GM23338 (cell line): ENCODE measurements at regions not wholly inside any gene's neighbourhood (a gene's known extent, or its start where the extent isn't known, plus 50 kb on each side); places are given as distances from the start of the nearest gene placed in this dataset.

Source experiments
- ATAC-seq: fragments of 200-7000 bp; cut with Tn5 transposase; 3 replicates; pipeline ENCODE4 v1.9.1; 2020
- DNase-seq: peaks from one replicate; pipeline ENCODE4 v3.0.0-alpha.2; 2015; ENCODE audit warnings: low spot score
- H2AFZ ChIP-seq: fragments of 200-600 bp; sonication (generic); 2 replicates; pipeline ENCODE4 v1.8.0; 2016; ENCODE audit warnings: antibody characterized with exemption, mild to moderate bottlenecking, moderate library complexity
- H3F3A ChIP-seq: fragments of 200-600 bp; sonication (generic); replicated peaks from 2 replicates; pipeline ENCODE4 v1.8.0; 2017; ENCODE audit warnings: antibody characterized with exemption, mixed run types, low read depth
- H3K27ac ChIP-seq: fragments of 200-600 bp; sonication (generic); 2 replicates; pipeline ENCODE4 v1.6.1; 2016; ENCODE audit warnings: low read depth
- H3K27me3 ChIP-seq: fragments of 200-600 bp; sonication (generic); 2 replicates; pipeline ENCODE4 v1.8.0; 2016; ENCODE audit warnings: mild to moderate bottlenecking, mixed run types, moderate library complexity; ENCODE audit not compliant: insufficient read depth
- H3K36me3 ChIP-seq: fragments of 200-600 bp; sonication (generic); 2 replicates; pipeline ENCODE4 v1.8.0; 2016; ENCODE audit warnings: mild to moderate bottlenecking; ENCODE audit not compliant: insufficient read depth
- H3K4me1 ChIP-seq: fragments of 200-600 bp; sonication (generic); 2 replicates; pipeline ENCODE4 v1.8.0; 2016; ENCODE audit warnings: mild to moderate bottlenecking, moderate library complexity; ENCODE audit not compliant: insufficient read depth
- H3K4me2 ChIP-seq: fragments of 200-600 bp; sonication (generic); 2 replicates; pipeline ENCODE4 v1.7.1; 2017; ENCODE audit warnings: mixed run types
- H3K4me3 ChIP-seq: fragments of 200-600 bp; sonication (generic); 2 replicates; pipeline ENCODE4 v1.6.1; 2016; ENCODE audit warnings: mixed run types
- H3K79me2 ChIP-seq: fragments of 200-600 bp; sonication (generic); replicated peaks from 2 replicates; pipeline ENCODE4 v1.8.0; 2017; ENCODE audit warnings: mild to moderate bottlenecking; ENCODE audit not compliant: insufficient read depth
- H3K9me2 ChIP-seq: fragments of 200-600 bp; sonication (generic); 2 replicates; pipeline ENCODE4 v1.8.0; 2017; ENCODE audit not compliant: insufficient read depth
- H4K20me1 ChIP-seq: fragments of 200-600 bp; sonication (generic); replicated peaks from 2 replicates; pipeline ENCODE4 v1.8.0; 2017; ENCODE audit warnings: mild to moderate bottlenecking; ENCODE audit not compliant: insufficient read depth
- H3K27ac Mint-ChIP-seq: 2 replicates; pipeline ENCODE4 v1.8.0; 2020; ENCODE audit warnings: inconsistent platforms, mild to moderate bottlenecking, moderate library complexity, mixed read lengths
- H3K27me3 Mint-ChIP-seq: 3 replicates; pipeline ENCODE4 v1.8.0; 2022; ENCODE audit warnings: low read depth, mild to moderate bottlenecking, moderate library complexity, mixed read lengths, inconsistent platforms; ENCODE audit not compliant: insufficient read depth, poor library complexity
- H3K36me3 Mint-ChIP-seq: 3 replicates; pipeline ENCODE4 v1.8.0; 2021; ENCODE audit warnings: low read depth, mild to moderate bottlenecking, inconsistent platforms, moderate library complexity, mixed read lengths
- H3K4me1 Mint-ChIP-seq: 3 replicates; pipeline ENCODE4 v1.8.0; 2020; ENCODE audit warnings: mild to moderate bottlenecking, inconsistent platforms, mixed read lengths
- H3K4me3 Mint-ChIP-seq: 3 replicates; pipeline ENCODE4 v1.8.0; 2021; ENCODE audit warnings: moderate library complexity, mild to moderate bottlenecking, inconsistent platforms, mixed read lengths
- H3K9me3 Mint-ChIP-seq: 3 replicates; pipeline ENCODE4 v1.8.0; 2020; ENCODE audit warnings: moderate library complexity, mild to moderate bottlenecking, inconsistent platforms, mixed read lengths
- CREB1 ChIP-seq: fragments of 250-450 bp; sonication (Bioruptor Pico); IDR thresholded peaks from 2 replicates; pipeline ENCODE4 v1.5.0; 2020; ENCODE audit warnings: low read depth, mild to moderate bottlenecking, moderate library complexity
- EZH2 ChIP-seq: fragments of 200-600 bp; sonication (generic); IDR thresholded peaks from one replicate; pipeline ENCODE4 v1.8.0; 2017; ENCODE audit warnings: antibody characterized with exemption, mild to moderate bottlenecking, low read depth; ENCODE audit not compliant: unreplicated experiment
- EZH2phosphoT487 ChIP-seq: fragments of 200-600 bp; sonication (generic); IDR thresholded peaks from one replicate; pipeline ENCODE4 v1.8.1; 2018; ENCODE audit warnings: antibody characterized with exemption; ENCODE audit not compliant: unreplicated experiment
- JUNB ChIP-seq: IDR thresholded peaks from one replicate; pipeline ENCODE4 v1.6.1; 2016; ENCODE audit warnings: antibody characterized with exemption; ENCODE audit not compliant: unreplicated experiment
- NANOG ChIP-seq: IDR thresholded peaks from 2 replicates; pipeline ENCODE4 v1.6.1; 2016; ENCODE audit warnings: antibody characterized with exemption, borderline replicate concordance
- POLR2AphosphoS5 ChIP-seq: IDR thresholded peaks from 2 replicates; pipeline ENCODE4 v1.6.1; 2016; ENCODE audit warnings: antibody characterized with exemption, low read depth
- STAT1 ChIP-seq: IDR thresholded peaks from one replicate; pipeline ENCODE4 v1.6.1; 2016; ENCODE audit warnings: antibody characterized with exemption; ENCODE audit not compliant: unreplicated experiment
- ZNF114 ChIP-seq: fragments of 250-450 bp; sonication (Bioruptor Pico); IDR thresholded peaks from 2 replicates; pipeline ENCODE4 v1.5.0; 2020; ENCODE audit warnings: mild to moderate bottlenecking, moderate library complexity
- ZNF331 ChIP-seq: fragments of 250-450 bp; sonication (Bioruptor Pico); IDR thresholded peaks from 2 replicates; pipeline ENCODE4 v1.5.0; 2020; ENCODE audit warnings: low read depth, mild to moderate bottlenecking, moderate library complexity
- TF ChIP-seq, protein P1 (sequence below): IDR thresholded peaks from 2 replicates; pipeline ENCODE4 v1.6.1; 2016; ENCODE audit warnings: antibody characterized with exemption
- TF ChIP-seq, protein P2 (sequence below): IDR thresholded peaks from one replicate; pipeline ENCODE4 v1.6.1; 2018; ENCODE audit warnings: antibody characterized with exemption; ENCODE audit not compliant: unreplicated experiment
- TF ChIP-seq, protein P3 (sequence below), 2 experiments: fragments of 200-600 bp in 1 of 2; sonication (generic) in 1 of 2; conservative IDR thresholded peaks; 2 replicates each; pipeline versions ENCODE4 v1.5.1 to v1.6.1; 2016 to 2017; ENCODE audit warnings: antibody characterized with exemption in 2 of 2, low read depth in 2 of 2, mild to moderate bottlenecking in 2 of 2, moderate library complexity in 1 of 2
- TF ChIP-seq, protein P4 (sequence below): fragments of 250-450 bp; sonication (Bioruptor Pico); IDR thresholded peaks from 2 replicates; pipeline ENCODE4 v1.5.0; 2020; ENCODE audit warnings: mild to moderate bottlenecking, moderate library complexity

DNA sequence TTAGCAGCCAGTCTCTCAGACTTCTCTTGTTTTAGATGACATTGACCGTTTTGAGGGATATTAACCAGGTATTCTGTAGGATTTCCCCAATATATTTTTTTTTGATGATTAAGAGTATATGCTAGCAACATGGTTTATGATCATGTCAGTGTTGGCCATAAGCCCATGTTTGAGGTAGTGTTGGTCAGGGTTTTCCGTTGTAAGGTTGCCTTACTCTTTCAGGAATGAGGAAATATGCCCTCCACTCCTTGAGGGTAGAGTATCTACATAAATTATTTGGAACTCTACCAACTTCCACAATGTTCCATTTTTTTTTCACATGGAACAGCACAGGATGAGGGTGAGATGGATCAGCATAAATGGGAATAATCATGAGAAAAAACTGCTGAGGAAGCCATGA lies 188.4 kb upstream of the PRDM9 start:
- Histone ChIP-seq H3K9me2 (0 out of 2 replicates have a peak, but pooled peaks cover 6% of the 10 kb centered on the region), H3K36me3 (no peaks in the 10 kb centered on the region), H3K27ac (no peak overlapping the region), H3F3A (no peaks in the 10 kb centered on the region), H3K27me3 (no peaks in the 10 kb centered on the region), H4K20me1 (no peaks in the 10 kb centered on the region), H3K79me2 (no peaks in the 10 kb centered on the region), H3K4me1 (peaks cover 9% of the 10 kb centered on the region), H3K4me2 (no peak overlapping the region), H2AFZ (no peak overlapping the region), H3K4me3 (no peak overlapping the region)
- H3K27me3 Mint-ChIP-seq: no peaks in the 10 kb centered on the region
- ATAC-seq (no peak), DNase-seq (no peak)
- H3K4me3 Mint-ChIP-seq: no peak overlapping the region
- no peaks in the 10 kb centered on the region for H3K36me3 Mint-ChIP-seq
- H3K4me1 Mint-ChIP-seq: peaks cover 12% of the 10 kb centered on the region
- no peak overlapping the region for H3K27ac Mint-ChIP-seq
- TF ChIP-seq ZNF114 (no peak), ZNF331 (no peak), POLR2AphosphoS5 (no peak), NANOG (no peak), EZH2 (no peak), EZH2phosphoT487 (no peak), STAT1 (no peak), JUNB (no peak), CREB1 (no peak)
- TF ChIP-seq, protein P1, sequence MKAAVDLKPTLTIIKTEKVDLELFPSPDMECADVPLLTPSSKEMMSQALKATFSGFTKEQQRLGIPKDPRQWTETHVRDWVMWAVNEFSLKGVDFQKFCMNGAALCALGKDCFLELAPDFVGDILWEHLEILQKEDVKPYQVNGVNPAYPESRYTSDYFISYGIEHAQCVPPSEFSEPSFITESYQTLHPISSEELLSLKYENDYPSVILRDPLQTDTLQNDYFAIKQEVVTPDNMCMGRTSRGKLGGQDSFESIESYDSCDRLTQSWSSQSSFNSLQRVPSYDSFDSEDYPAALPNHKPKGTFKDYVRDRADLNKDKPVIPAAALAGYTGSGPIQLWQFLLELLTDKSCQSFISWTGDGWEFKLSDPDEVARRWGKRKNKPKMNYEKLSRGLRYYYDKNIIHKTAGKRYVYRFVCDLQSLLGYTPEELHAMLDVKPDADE: no peak
- TF ChIP-seq, protein P2, sequence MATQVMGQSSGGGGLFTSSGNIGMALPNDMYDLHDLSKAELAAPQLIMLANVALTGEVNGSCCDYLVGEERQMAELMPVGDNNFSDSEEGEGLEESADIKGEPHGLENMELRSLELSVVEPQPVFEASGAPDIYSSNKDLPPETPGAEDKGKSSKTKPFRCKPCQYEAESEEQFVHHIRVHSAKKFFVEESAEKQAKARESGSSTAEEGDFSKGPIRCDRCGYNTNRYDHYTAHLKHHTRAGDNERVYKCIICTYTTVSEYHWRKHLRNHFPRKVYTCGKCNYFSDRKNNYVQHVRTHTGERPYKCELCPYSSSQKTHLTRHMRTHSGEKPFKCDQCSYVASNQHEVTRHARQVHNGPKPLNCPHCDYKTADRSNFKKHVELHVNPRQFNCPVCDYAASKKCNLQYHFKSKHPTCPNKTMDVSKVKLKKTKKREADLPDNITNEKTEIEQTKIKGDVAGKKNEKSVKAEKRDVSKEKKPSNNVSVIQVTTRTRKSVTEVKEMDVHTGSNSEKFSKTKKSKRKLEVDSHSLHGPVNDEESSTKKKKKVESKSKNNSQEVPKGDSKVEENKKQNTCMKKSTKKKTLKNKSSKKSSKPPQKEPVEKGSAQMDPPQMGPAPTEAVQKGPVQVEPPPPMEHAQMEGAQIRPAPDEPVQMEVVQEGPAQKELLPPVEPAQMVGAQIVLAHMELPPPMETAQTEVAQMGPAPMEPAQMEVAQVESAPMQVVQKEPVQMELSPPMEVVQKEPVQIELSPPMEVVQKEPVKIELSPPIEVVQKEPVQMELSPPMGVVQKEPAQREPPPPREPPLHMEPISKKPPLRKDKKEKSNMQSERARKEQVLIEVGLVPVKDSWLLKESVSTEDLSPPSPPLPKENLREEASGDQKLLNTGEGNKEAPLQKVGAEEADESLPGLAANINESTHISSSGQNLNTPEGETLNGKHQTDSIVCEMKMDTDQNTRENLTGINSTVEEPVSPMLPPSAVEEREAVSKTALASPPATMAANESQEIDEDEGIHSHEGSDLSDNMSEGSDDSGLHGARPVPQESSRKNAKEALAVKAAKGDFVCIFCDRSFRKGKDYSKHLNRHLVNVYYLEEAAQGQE: no peak
- TF ChIP-seq, protein P3, sequence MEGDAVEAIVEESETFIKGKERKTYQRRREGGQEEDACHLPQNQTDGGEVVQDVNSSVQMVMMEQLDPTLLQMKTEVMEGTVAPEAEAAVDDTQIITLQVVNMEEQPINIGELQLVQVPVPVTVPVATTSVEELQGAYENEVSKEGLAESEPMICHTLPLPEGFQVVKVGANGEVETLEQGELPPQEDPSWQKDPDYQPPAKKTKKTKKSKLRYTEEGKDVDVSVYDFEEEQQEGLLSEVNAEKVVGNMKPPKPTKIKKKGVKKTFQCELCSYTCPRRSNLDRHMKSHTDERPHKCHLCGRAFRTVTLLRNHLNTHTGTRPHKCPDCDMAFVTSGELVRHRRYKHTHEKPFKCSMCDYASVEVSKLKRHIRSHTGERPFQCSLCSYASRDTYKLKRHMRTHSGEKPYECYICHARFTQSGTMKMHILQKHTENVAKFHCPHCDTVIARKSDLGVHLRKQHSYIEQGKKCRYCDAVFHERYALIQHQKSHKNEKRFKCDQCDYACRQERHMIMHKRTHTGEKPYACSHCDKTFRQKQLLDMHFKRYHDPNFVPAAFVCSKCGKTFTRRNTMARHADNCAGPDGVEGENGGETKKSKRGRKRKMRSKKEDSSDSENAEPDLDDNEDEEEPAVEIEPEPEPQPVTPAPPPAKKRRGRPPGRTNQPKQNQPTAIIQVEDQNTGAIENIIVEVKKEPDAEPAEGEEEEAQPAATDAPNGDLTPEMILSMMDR (conservative IDR thresholded peaks at IDR 0.05; ENCODE audit: low read depth in 2 of 2): no peak
- TF ChIP-seq, protein P4, sequence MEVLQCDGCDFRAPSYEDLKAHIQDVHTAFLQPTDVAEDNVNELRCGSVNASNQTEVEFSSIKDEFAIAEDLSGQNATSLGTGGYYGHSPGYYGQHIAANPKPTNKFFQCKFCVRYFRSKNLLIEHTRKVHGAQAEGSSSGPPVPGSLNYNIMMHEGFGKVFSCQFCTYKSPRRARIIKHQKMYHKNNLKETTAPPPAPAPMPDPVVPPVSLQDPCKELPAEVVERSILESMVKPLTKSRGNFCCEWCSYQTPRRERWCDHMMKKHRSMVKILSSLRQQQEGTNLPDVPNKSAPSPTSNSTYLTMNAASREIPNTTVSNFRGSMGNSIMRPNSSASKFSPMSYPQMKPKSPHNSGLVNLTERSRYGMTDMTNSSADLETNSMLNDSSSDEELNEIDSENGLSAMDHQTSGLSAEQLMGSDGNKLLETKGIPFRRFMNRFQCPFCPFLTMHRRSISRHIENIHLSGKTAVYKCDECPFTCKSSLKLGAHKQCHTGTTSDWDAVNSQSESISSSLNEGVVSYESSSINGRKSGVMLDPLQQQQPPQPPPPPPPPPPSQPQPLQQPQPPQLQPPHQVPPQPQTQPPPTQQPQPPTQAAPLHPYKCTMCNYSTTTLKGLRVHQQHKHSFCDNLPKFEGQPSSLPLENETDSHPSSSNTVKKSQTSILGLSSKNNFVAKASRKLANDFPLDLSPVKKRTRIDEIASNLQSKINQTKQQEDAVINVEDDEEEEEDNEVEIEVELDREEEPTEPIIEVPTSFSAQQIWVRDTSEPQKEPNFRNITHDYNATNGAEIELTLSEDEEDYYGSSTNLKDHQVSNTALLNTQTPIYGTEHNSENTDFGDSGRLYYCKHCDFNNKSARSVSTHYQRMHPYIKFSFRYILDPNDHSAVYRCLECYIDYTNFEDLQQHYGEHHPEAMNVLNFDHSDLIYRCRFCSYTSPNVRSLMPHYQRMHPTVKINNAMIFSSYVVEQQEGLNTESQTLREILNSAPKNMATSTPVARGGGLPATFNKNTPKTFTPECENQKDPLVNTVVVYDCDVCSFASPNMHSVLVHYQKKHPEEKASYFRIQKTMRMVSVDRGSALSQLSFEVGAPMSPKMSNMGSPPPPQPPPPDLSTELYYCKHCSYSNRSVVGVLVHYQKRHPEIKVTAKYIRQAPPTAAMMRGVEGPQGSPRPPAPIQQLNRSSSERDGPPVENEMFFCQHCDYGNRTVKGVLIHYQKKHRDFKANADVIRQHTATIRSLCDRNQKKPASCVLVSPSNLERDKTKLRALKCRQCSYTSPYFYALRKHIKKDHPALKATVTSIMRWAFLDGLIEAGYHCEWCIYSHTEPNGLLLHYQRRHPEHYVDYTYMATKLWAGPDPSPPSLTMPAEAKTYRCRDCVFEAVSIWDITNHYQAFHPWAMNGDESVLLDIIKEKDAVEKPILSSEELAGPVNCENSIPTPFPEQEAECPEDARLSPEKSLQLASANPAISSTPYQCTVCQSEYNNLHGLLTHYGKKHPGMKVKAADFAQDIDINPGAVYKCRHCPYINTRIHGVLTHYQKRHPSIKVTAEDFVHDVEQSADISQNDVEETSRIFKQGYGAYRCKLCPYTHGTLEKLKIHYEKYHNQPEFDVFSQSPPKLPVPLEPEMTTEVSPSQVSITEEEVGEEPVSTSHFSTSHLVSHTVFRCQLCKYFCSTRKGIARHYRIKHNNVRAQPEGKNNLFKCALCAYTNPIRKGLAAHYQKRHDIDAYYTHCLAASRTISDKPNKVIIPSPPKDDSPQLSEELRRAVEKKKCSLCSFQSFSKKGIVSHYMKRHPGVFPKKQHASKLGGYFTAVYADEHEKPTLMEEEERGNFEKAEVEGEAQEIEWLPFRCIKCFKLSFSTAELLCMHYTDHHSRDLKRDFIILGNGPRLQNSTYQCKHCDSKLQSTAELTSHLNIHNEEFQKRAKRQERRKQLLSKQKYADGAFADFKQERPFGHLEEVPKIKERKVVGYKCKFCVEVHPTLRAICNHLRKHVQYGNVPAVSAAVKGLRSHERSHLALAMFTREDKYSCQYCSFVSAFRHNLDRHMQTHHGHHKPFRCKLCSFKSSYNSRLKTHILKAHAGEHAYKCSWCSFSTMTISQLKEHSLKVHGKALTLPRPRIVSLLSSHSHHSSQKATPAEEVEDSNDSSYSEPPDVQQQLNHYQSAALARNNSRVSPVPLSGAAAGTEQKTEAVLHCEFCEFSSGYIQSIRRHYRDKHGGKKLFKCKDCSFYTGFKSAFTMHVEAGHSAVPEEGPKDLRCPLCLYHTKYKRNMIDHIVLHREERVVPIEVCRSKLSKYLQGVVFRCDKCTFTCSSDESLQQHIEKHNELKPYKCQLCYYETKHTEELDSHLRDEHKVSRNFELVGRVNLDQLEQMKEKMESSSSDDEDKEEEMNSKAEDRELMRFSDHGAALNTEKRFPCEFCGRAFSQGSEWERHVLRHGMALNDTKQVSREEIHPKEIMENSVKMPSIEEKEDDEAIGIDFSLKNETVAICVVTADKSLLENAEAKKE (CRISPR knock-in tag): no peak
- H3K9me3 Mint-ChIP-seq: no peaks in the 10 kb centered on the region
